Glomerular visceral epithelial cell (primary cell): ENCODE measurements at regions not wholly inside any gene's neighbourhood (a gene's known extent, or its start where the extent isn't known, plus 50 kb on each side); places are given as distances from the start of the nearest gene placed in this dataset.

Experiments
- DNase-seq: peaks from one replicate; pipeline ENCODE4 v3.0.0-alpha.2; 2016; ENCODE audit errors: extremely low spot score

GRCh38 chr2:240319855-240320203 is 115.6 kb upstream of the GPC1 start:
- no peak for DNase-seq

- peak; percentile 49 for DNase-seq
Observed at GRCh38 chr2:240320204-240320993, 115.1 kb upstream of the GPC1 start.

GRCh38 chr2:240322231-240322955 is 113.1 kb upstream of the GPC1 start:
- peak; percentile 62 for DNase-seq

- no peak for DNase-seq
Observed at GRCh38 chr2:240322991-240323390, 112.5 kb upstream of the GPC1 start.

GRCh38 chr2:240323601-240324291 is 111.7 kb upstream of the GPC1 start:
- no peak for DNase-seq

GRCh38 chr2:240324312-240325015 is 111.0 kb upstream of the GPC1 start:
- no peak for DNase-seq

- DNase-seq, result peak; percentile 24
Observed at GRCh38 chr2:240325016-240326007, 110.2 kb upstream of the GPC1 start.

GRCh38 chr2:240326246-240326645 is 109.2 kb upstream of the GPC1 start:
- no peak for DNase-seq

GRCh38 chr2:240326886-240327285 is 108.6 kb upstream of the GPC1 start:
- no peak for DNase-seq

GRCh38 chr2:240327566-240327965 is 107.9 kb upstream of the GPC1 start:
- DNase-seq, result no peak

- no peak for DNase-seq
Observed at GRCh38 chr2:240328526-240328925, 106.9 kb upstream of the GPC1 start.

- no peak for DNase-seq
Observed at GRCh38 chr2:240329116-240329665, 106.3 kb upstream of the GPC1 start.

GRCh38 chr2:240329778-240330177 is 105.7 kb upstream of the GPC1 start:
- no peak for DNase-seq

GRCh38 chr2:240333985-240334384 is 101.5 kb upstream of the GPC1 start:
- DNase-seq, result no peak

- no peak for DNase-seq
Observed at GRCh38 chr2:240335061-240335460, 100.4 kb upstream of the GPC1 start.

GRCh38 chr2:240336820-240337427 is 98.5 kb upstream of the GPC1 start:
- DNase-seq, result no peak

- DNase-seq, result no peak
Observed at GRCh38 chr2:240338274-240338673, 97.2 kb upstream of the GPC1 start.

GRCh38 chr2:240339411-240340360 is 95.8 kb upstream of the GPC1 start:
- DNase-seq, result no peak

GRCh38 chr2:240340361-240340761 is 95.1 kb upstream of the GPC1 start:
- no peak for DNase-seq
